GM21381 (cell line): ENCODE measurements at regions not wholly inside any gene's neighbourhood (a gene's known extent, or its start where the extent isn't known, plus 50 kb on each side); places are given as distances from the start of the nearest gene placed in this dataset.

Experiments
- ATAC-seq: cut with Tn5 transposase; IDR thresholded peaks from one replicate; pipeline ENCODE4 v1.9.1; 2021; ENCODE audit warnings: mild to moderate bottlenecking, moderate library complexity; ENCODE audit not compliant: unreplicated experiment

DNA sequence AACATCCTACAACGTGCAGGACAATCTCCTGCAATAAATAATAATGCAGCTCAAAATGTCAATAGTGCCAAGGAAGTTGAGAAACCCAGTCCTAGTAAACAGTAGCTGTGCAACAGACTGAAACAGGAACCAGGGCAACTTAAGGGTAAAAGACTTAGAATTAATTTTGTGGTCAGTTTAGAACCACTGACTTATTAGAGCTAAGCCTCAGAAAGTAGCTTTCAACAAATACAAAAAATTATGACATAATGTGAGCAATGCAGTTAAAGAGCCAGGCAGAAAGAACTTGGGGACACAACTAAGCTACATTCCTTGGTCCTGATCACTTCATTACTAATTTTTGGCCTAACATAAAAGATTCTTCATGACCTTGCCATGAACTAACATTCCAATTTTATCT is 195.4 kb downstream of the MACC1 start:
- ATAC-seq: peak; percentile 92

DNA sequence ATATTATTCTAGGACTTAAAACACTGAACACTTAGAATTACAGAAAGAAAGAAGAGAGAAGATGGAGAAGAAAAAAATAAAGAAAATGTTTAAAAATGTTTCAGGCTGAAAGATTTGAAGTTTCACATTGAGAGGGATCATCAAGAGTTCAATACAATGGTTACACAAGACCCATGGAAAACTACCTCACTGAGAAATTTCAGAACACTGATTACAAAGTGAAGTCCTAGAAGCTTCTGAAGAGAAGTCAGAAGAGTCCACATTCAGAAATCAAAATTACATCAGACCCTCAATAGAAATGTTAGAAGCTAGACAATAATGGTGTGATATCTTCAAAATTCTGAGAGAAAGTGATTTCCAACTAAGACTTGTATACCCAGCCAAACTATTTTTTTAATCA is 196.1 kb downstream of the MACC1 start:
- no peak for ATAC-seq

DNA sequence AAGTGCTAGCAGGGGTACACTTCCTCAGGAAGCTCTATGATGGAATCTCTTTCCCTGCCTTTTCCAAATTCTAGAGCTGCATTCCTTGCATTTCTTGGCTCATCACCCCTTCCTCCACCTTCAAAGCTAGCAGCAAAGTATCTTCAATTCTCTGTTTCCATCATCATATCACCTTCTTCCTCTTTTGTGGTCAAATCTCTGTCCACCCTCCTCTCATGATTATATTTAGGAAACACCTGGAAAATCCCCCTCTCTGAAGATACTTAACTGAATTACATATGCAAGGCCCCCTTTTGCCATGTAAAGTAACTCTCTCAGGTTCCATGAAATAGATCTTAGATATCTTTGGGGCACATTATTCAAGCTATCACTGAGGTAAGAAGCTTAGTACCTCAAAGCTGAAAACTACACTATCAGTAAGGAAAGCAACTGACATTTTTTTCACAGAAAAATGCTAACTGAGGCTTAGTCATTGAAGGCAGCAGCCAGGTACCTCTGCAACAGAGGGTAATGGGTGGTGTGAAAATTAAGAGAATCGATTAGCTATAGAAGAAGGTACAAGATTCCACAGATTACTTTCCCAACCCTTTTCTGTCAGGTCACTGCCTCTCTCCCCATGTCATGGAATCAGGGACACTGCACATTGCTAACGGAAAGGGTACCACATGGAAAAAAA is 197.3 kb downstream of the MACC1 start:
- peak; percentile 51 for ATAC-seq

DNA sequence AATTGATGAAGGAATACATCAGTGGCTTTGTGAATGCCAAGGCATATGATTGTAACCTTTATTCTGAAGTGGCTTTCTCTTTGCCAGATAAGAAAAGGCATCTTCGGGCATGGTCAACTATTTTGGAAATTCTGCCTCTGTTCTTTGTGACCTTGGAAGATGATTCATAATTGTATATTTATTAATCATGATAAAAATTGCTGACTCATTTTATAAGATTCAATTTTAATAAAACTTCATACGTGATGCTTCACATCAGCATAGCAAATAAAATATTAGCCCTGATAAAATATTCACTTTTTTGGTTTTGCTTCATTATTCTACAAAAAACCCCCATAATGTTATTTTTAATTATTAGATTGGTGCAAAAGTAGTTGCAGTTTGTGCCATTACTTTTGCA is 200.5 kb downstream of the MACC1 start:
- no peak for ATAC-seq

DNA sequence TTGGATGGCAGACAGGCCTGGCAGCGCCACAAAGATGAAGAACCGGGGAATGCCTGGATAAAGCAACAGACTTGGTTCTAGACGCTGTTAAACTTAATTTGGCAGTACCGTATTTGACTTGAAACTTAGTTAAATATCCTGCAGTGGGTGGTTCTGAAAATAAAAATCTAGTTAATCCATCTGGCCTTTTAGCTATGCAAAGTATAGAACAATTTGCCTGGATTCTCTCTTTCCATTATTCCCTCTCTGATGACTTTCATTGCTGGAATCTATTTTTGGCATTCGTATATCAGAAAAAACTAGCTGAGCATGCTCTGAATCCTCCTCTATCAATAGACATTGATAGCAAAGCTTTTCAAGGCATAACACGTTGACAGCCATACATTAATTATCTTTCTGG is 203.6 kb downstream of the MACC1 start:
- no peak for ATAC-seq

DNA sequence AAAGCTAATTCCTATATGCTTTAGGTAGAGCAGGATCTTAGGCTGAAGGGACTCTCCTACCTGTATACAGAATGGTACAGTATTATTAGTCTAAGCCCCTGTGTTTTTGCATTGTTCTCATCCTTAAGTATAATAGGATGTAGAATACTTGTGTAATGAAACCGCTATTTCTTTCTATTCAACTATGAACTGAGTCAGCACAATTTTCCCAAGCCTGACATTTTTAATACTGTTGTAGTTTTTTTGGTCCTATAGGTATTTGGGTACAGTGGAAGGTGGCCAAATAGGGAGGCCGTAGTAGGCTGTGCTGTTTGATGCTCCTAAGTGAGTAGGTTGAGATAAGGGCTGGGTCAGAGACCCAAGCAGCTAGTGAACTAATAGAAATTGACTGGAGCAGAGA is 205.1 kb downstream of the MACC1 start:
- ATAC-seq: no peak

DNA sequence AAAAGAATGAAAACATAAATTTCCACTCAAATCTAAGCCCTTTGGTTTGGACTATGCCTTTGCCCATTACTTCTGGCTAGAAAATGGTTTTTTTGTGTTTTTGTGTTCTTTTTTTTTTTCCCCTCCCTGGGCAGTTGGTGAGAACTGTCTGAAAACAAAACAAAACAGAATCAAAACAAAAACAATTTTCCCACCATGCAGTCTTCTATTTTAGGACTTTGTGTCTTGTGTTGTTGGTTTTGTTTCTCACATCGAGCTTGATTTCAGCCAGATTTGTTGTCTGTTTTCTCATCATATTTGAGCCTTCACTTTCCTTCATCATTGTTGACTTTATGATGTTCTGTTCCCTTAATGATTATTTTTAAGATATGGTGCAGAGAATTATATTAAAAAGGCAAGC is 206.3 kb downstream of the MACC1 start:
- ATAC-seq: no peak

DNA sequence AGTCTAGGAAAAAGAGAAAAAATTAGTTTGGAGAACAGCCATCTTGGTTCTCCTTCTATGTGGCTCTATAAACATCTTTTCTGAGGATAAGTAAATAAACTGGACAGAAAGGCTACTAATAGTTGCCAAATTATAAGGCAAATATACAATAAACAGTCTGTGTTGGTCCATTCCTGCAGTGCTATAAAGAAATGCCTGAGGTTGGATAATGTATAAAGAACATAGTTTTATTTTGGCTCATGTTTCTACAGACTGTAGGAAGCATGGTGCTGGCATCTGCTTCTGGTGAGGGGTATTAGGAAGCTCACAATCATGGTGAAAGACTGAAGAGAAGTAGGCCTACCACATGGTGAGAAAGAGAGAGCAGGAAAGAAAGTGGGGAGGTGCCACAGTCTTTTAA is 209.7 kb downstream of the MACC1 start:
- no peak for ATAC-seq

DNA sequence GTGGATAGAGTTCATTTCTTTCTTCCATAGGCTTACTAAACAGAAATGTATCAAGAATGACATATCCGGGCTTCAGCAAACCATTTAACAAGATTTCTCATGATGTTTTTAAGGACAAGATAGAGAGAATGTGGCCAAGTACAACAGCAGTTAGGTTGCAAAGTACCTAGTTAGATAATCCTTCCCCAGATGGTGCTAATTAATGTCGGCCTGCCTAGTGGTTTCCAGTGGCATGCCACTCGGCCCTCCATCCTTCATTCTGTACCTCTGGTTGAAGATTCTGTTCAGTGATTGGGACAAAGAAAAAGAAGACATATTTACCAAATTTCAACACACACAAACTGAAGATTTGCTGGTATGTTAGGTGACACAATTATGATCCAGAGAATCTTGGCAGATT is 212.1 kb downstream of the MACC1 start:
- ATAC-seq: no peak

DNA sequence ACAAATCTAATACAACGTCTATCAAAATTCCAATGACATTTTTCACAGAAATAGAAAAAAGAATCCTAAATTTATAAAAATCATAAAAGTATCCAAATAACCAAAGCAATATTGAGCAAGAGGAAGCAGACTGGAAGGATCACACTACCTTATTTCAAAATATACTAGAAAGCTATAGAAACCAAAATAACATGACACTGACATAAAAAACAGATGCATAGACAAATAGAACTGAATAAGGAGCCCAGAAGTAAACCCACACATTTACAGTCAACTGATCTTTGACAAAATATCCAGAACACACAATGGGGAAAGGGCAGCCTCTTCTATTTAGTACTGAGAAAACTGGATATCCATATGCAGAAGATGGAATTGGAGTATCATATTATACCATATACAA is 217.5 kb downstream of the MACC1 start:
- ATAC-seq: no peak

DNA sequence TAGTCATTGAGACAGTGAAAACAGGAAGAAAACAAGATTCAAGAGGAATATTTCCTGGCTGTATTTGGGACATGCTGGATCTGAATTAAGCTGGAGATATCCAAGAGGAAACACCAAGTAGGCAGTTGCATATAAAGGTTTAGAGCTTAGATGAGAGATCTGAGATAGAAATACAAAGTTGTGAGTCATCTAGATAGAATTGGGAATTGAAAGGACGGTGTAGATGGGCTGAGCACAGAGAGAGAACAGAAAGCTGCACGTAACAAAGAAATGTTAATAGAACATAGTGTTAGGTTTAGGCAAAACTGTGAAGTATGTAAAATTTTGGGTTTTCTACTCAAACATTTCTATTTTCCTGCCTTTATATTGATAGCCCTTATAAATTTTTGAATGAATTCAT is 218.5 kb upstream of the TMEM196 start:
- ATAC-seq: no peak

DNA sequence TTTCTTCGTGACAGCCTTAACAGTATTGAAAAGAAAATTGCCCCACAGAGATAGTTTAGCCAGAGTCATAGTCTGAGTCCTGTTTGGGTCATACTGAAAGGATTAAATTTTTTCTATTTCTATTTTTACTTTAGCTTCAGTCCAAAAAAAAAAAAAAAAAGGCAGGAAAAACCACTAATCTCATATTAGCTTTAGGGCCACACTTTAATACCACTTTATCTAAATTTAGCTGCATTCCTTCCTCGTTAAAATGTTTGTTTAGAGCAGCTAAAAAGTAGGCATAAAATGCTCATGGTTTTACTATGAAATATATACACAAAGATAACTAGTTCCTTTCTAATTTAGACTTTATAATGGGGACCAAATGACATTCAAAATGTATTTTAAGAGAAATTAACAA is 216.5 kb upstream of the TMEM196 start:
- no peak for ATAC-seq

DNA sequence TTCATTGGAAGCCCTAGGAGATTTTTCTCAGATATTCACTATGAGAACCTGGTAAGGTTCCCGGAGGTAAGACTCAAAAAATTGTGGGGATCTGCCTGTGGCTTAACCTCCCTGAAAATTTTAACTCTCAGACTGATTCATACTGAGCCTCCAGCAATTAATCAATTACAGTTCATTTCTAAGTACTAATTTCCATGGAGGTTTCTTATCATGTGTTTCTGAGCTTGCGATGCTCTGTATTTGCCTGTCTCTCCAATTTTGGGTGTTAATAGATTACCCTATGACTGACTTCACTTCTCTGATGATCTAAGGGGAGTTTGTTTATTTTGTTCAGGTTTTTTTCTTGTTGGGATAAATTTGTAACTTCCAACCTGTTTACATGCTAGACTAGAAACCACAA is 215.4 kb upstream of the TMEM196 start:
- ATAC-seq: no peak

DNA sequence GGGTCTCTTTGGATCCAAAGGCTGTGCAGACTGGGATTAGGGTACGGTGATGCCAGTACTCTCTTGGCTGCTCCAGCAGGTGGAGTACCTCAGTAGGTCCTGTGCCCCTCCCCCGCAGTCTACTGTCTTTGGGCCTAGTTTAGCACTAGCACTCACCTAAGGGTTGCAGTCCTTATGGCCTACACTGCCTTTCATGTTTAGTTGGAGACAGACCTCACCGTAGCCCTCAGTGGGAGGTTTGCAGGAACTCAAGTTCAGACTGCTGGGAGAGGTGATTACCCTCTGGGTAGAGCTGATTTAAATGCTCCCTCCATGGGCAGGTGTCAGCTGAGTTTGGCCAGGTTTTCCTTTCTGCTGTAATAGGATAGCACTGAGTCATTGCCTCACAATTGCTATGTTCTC is 210.8 kb upstream of the TMEM196 start:
- no peak for ATAC-seq

DNA sequence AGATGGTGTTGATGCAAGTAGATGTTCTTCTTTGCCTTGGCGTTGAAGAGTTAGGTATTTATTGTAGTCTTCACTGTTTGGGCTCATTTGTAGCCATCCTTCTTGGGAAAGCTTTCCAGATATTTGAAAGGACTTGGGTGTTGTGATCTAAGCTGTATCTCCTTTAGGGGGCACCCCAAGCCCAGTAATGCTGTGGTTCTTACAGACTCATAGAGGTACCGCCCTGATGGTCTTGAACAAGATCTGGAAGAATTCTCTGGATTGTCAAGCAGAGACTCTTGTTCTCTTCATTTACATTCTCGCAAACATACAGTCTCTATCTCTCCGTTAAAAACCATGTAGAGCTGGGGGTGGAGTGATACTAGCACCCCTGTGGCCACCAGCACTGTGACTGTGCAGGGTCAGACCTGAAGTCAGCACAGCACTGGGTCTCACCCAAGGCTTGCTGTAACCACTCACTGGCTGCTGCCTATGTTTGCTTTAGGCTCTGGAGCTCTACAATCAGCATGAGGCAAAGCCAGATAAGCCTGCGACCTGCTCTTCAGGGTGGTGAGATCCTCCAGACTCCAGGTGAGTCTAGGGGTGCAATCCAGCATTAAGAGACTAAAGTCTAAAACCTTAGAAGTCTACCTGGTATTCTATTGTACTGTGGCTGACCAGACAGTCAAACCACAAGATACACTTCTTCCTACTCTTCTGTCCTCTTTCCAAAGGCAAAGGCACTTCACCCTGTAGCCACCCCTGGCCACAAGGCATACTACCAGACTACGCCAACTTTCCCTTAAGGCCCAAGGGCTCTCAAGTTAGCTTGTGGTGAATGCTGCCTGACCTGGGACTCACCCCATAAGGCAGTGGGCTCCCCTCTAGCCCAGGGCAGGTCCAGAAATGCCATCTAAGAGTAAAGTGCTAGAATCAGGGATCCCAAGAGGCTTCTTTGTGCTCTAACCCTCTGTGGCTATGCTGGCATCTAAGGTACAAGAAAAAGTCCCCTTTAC is 209.7 kb upstream of the TMEM196 start:
- ATAC-seq: no peak

DNA sequence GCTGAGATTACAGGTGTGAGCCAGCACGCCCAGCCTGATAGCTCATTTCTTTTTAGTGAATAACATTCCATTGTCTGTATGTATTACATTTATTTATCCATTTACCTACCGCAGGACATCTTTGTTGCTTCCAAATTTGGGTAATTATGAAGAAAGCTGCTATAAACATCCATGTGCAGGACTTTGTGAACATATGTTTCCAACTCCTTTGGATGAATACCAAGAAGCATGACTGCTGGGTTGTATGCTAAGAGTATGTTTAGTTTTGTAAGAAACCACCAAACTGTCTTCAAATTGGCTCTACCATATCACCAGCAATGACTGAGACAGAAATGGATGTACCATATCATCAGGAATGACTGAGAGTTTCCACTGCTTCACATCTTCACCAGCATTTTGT is 200.2 kb upstream of the TMEM196 start:
- ATAC-seq: no peak

DNA sequence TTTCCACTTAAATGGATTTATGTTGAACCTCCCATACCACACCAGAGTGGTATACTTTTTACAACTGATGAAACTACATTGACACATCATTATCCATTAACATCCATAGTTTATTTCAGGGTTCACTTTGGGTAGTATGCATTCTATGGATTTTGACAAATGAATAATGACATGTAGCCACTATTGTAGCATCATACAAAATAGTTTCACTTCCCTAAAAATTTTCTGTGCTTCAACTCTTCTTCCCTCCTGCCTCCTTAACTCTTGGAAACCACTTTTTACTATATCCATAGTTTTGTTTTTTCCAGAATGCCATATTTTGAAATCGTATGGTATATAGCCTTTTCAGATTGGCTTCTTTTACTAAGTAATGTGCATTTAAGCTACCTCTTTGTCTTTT is 199.5 kb upstream of the TMEM196 start:
- no peak for ATAC-seq

DNA sequence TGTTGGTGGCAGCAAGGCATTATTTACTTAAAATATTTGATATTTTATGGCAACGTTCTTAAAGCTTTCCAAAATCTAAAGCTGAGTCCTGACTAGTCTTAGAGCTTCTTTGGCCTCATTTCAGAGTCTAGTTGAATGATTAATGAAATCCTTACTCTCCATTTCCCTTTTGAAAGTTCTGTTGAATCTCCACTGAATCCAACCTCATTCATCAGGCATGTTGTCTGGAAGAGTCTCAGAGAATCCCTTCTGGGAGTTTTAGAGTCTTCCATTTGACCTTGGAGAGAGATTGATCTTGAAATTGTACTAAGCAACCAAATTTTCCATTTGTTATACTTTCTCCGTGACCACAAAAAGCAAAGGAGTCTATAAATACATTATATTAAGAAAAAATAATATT is 198.5 kb upstream of the TMEM196 start:
- ATAC-seq: no peak

DNA sequence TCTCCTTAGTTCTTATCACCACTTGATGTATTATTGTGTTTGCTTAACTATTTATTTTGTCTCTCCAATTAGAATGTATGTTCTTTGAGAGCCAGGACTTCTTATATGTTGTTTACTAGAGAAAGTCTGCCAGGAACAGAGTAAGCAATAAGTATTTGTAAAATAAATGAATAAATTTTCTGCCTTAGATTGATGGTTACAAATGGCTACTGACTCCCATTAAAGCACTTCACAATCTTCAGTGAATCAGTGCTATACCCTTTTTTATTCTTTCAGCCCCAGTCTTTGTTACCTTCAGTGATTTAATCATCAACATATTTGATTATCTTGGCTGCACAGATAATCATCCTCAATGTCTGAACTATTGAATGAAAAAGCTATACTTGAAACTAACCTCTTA is 197.1 kb upstream of the TMEM196 start:
- no peak for ATAC-seq

DNA sequence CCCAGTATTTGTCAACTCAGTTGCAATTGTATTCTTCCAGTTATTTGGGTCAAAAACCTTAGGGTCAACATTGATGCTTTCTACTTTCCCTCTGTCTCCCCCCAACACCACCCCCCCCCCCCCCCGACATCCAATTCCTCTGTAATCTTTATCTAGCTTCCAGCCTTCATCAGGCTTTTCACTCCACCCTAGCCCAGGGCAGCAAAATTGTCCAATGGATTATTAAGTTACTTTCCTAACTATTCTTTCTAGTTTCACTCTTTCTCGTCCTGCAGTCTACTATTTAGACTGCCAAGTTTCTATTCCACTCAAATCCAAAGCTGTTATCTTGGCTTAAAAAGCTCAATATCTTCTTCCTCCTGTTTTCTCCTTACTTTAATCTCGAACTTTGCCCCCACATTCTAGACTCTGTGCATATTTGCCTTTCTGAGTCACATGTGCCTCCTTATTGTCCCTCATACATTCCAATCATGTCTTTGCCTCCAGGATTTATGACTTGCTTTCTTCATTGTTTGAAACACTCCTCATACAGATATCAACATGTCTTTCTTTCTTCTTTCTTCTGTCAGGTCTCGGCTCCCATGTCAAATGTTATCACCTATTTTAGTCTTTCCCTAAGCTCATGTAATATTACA is 196.6 kb upstream of the TMEM196 start:
- no peak for ATAC-seq

DNA sequence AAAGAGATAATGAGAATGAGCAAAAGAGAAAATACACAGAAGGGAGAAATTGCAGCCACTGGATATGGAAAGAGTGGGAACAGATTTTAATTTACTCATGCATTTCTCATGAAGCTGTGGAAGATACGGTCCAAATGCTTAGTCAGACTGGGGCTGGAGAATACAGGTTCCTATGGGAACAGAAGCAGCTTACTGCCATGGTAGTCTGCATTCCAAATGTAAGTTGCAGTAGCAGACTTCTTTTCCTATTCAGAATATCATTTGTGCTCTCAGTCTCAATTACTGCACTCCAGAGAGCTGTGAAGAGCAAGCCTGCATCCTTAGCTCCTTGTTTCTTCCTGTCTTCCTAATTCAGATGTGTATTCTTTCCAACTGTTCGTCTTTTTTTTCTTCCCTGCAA is 190.8 kb upstream of the TMEM196 start:
- no peak for ATAC-seq

DNA sequence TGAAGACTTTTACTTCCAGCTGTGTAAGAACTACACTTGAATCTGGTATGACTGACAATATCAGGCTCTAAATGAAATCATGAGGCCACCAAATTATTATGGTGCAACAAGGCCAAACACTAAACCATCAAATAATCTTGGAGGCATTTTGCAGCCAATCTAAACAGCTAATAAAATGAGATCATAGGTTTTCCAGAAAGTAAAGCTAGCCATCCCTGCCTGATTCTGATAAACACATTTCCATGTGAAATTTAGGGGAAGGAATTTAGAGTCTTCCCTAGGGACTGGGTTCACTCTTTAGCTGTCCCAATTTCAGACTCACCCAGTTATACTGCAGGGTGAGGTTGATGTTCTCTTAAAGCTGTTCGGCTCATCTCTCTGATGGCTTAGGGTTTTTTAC is 190.3 kb upstream of the TMEM196 start:
- ATAC-seq: no peak
